ENCODE measurements at regions not wholly inside any gene's neighbourhood (a gene's known extent, or its start where the extent isn't known, plus 50 kb on each side); places are given as distances from the start of the nearest gene placed in this dataset.

DNA sequence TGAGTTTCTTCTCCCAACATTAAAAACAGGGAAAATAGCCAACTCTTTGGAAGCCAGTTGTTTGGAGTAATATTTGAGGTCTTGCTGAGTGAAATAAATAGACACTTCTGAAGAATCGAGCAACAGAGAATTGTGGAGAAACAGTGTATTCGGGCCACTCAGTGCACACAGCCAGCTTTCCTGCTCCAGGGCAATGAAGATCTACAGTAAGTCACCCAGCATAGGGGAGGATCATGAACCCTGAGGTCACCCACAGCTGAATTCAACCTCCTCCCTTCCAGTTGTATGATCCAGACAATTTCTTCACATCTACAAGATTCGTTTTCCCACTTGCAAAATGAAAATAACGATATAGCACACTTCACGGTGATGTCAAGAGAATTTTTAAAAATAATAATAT is 161.7 kb upstream of the BCL6 start:
- no peaks in the 10 kb centered on the region for H3K9me3 ChIP-seq

DNA sequence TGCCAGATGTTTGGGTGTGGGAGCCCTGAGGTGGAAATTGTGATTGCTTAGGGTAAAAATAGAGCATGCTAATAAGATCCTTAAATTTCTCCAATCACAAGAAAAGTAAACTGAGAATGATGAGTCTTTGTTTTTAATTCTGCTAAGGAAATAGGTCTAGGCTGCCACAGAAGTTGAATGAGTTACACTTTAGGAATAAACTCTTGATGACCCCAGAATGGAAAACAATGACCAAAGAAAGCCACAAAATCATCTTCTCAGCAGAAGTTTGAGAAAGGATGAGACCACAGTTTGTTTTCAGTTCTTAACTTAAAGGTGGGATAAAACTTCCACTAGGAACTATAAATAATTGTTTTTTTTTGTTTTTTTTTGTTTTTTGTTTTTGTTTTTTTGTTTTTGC is 164.6 kb upstream of the BCL6 start:
- POLR2A ChIA-PET: no interaction called here
- Histone ChIP-seq H3K4me1 (peaks cover 12% of the 10 kb centered on the region; the same call in 1 of the 2 replicates), H3K36me3 (ENCODE audit: control insufficient read depth, insufficient read depth, low read length) (no peaks in the 10 kb centered on the region), H3K27me3 (replicated peaks; ENCODE audit: control insufficient read depth, insufficient read depth, low read length) (no peaks in the 10 kb centered on the region), H3K9me3 (no peaks in the 10 kb centered on the region), H3K4me3 (ENCODE audit: low read depth, low read length) (no peak overlapping the region)
- Mint-ChIP-seq H3K36me3 (ENCODE audit: insufficient read depth, unreplicated experiment) (no peaks in the 10 kb centered on the region), H3K4me3 (ENCODE audit: unreplicated experiment) (no peak overlapping the region), H3K4me1 (ENCODE audit: low read depth, unreplicated experiment) (peaks cover 20% of the 10 kb centered on the region), H3K27me3 (ENCODE audit: insufficient read depth, unreplicated experiment) (no peaks in the 10 kb centered on the region), H3K27ac (ENCODE audit: unreplicated experiment) (no peak overlapping the region), H3K9me3 (ENCODE audit: unreplicated experiment) (no peaks in the 10 kb centered on the region)
- TF ChIP-seq, protein P1, sequence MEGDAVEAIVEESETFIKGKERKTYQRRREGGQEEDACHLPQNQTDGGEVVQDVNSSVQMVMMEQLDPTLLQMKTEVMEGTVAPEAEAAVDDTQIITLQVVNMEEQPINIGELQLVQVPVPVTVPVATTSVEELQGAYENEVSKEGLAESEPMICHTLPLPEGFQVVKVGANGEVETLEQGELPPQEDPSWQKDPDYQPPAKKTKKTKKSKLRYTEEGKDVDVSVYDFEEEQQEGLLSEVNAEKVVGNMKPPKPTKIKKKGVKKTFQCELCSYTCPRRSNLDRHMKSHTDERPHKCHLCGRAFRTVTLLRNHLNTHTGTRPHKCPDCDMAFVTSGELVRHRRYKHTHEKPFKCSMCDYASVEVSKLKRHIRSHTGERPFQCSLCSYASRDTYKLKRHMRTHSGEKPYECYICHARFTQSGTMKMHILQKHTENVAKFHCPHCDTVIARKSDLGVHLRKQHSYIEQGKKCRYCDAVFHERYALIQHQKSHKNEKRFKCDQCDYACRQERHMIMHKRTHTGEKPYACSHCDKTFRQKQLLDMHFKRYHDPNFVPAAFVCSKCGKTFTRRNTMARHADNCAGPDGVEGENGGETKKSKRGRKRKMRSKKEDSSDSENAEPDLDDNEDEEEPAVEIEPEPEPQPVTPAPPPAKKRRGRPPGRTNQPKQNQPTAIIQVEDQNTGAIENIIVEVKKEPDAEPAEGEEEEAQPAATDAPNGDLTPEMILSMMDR (IDR thresholded peaks at IDR 0.05; ENCODE audit: insufficient read depth in 1 of 2, low read depth in 1 of 2, low read length in 1 of 2, severe bottlenecking in 1 of 2, unreplicated experiment in 1 of 2): no peak
- intact Hi-C loops (cut with micrococcal nuclease; ENCODE audit: unreplicated experiment): no loop called here
- CTCF ChIA-PET: no interaction called here
- no peak for DNase-seq
- BruUV-seq (replicated peaks): no TSS peak

More for the DNA sequence above, 161.7 kb upstream of the BCL6 start:
- no peak overlapping the region for H3K4me3 Mint-ChIP-seq (ENCODE audit: unreplicated experiment)
- intact Hi-C loops (cut with micrococcal nuclease; ENCODE audit: unreplicated experiment): no loop called here
- H3K36me3 Mint-ChIP-seq (ENCODE audit: insufficient read depth, unreplicated experiment): no peaks in the 10 kb centered on the region
- no peaks in the 10 kb centered on the region for H3K9me3 Mint-ChIP-seq (ENCODE audit: unreplicated experiment)
- H3K4me1 Mint-ChIP-seq (ENCODE audit: low read depth, unreplicated experiment): no peaks in the 10 kb centered on the region
- CTCF ChIA-PET: no interaction called here
- H3K4me3 ChIP-seq (ENCODE audit: low read depth, low read length): no peak overlapping the region
- BruUV-seq (replicated peaks): no TSS peak
- H3K27me3 ChIP-seq (replicated peaks; ENCODE audit: control insufficient read depth, insufficient read depth, low read length): no peaks in the 10 kb centered on the region
- H3K27me3 Mint-ChIP-seq (ENCODE audit: insufficient read depth, unreplicated experiment): no peaks in the 10 kb centered on the region
- POLR2A ChIA-PET: no interaction called here
- H3K4me1 ChIP-seq: no peaks in the 10 kb centered on the region
- TF ChIP-seq, protein P1 (IDR thresholded peaks at IDR 0.05; ENCODE audit: insufficient read depth in 1 of 2, low read depth in 1 of 2, low read length in 1 of 2, severe bottlenecking in 1 of 2, unreplicated experiment in 1 of 2): no peak
- H3K27ac Mint-ChIP-seq (ENCODE audit: unreplicated experiment): no peak overlapping the region
- H3K36me3 ChIP-seq (ENCODE audit: control insufficient read depth, insufficient read depth, low read length): no peaks in the 10 kb centered on the region
- no peak for DNase-seq

DNA sequence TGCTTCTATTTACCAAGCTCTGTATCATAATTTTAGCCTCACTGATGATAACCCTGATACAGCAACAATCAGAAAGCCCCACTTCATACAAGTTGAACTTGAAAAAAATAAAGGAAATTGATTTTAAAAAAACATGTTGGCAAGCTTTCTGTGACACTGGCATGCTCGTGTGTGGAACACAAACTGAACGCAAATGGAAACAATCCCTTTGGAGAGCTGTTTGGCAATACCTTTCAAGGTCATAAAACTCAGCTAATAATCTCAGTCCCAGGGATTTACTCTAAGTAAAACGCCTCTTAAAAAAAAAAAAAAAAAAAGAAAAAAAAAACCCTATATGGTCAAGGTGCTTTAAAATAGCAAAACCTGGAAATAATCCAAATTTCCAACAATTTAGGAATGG is 166.7 kb upstream of the BCL6 start:
- Histone ChIP-seq H3K36me3 (ENCODE audit: control insufficient read depth, insufficient read depth, low read length) (no peaks in the 10 kb centered on the region), H3K9me3 (no peaks in the 10 kb centered on the region), H3K4me3 (ENCODE audit: low read depth, low read length) (no peak overlapping the region), H3K27me3 (replicated peaks; ENCODE audit: control insufficient read depth, insufficient read depth, low read length) (no peaks in the 10 kb centered on the region), H3K4me1 (peaks cover 13% of the 10 kb centered on the region; the same call in 1 of the 2 replicates)
- BruUV-seq (replicated peaks): no TSS peak
- H3K27me3 Mint-ChIP-seq (ENCODE audit: insufficient read depth, unreplicated experiment): no peaks in the 10 kb centered on the region
- no peak overlapping the region for H3K27ac Mint-ChIP-seq (ENCODE audit: unreplicated experiment)
- no peaks in the 10 kb centered on the region for H3K9me3 Mint-ChIP-seq (ENCODE audit: unreplicated experiment)
- POLR2A ChIA-PET: no interaction called here
- CTCF ChIA-PET: interaction anchor here (0.5 kb wide), 1 partner anchor 108 kb away, joined by 5 read pairs; no protein-coding TSS in a partner anchor
- TF ChIP-seq, protein P1 (IDR thresholded peaks at IDR 0.05; ENCODE audit: insufficient read depth in 1 of 2, low read depth in 1 of 2, low read length in 1 of 2, severe bottlenecking in 1 of 2, unreplicated experiment in 1 of 2): no peak
- intact Hi-C loops (cut with micrococcal nuclease; ENCODE audit: unreplicated experiment): no loop called here
- H3K4me3 Mint-ChIP-seq (ENCODE audit: unreplicated experiment): no peak overlapping the region
- DNase-seq: no peak
- H3K36me3 Mint-ChIP-seq (ENCODE audit: insufficient read depth, unreplicated experiment): no peaks in the 10 kb centered on the region
- peaks cover 22% of the 10 kb centered on the region for H3K4me1 Mint-ChIP-seq (ENCODE audit: low read depth, unreplicated experiment)

Measured in Caco-2 (cell line).